A549 (cell line): ENCODE measurements at regions not wholly inside any gene's neighbourhood (a gene's known extent, or its start where the extent isn't known, plus 50 kb on each side); places are given as distances from the start of the nearest gene placed in this dataset.

Experiments used
- ATAC-seq, 2 experiments: fragments of 200-7000 bp in 1 of 2; fragments of >200 bp in 1 of 2; cut with Nextera tagmentation in 1 of 2; cut with Tn5 transposase in 1 of 2; 3 replicates each; pipeline versions ENCODE4 v1.8.0 to v1.9.1; 2018 to 2020; ENCODE audit warnings: mild to moderate bottlenecking in 1 of 2, moderate library complexity in 1 of 2
- CTCF ChIA-PET: fragments of 300-600 bp; sonication (Branson Sonifier 250); formaldehyde crosslinking; extraction: SDS; loops from one replicate; lab custom pipeline; 2021; ENCODE audit warnings: antibody characterized with exemption, inconsistent platforms; lab: Yijun Ruan, JAX
- POLR2A ChIA-PET: fragments of 350-600 bp; formaldehyde crosslinking; extraction: SDS; loops from one replicate; lab custom pipeline; 2021; ENCODE audit warnings: antibody characterized with exemption, inconsistent platforms; lab: Yijun Ruan, JAX
- DNase-seq, 2 experiments: peaks; one replicate each; pipeline versions ENCODE4 v3.0.0 to v3.0.0-alpha.2; 2011 to 2016; ENCODE audit warnings: low read depth in 1 of 2, low spot score in 1 of 2
- FAIRE-seq: peaks from 2 replicates; lab custom pipeline; 2011; peaks lifted over from hg19 to GRCh38; lab: Jason Lieb, UNC
- H3K27ac ChIP-seq, 2 experiments: fragments of >200 bp; sonication (Bioruptor Twin); formaldehyde crosslinking; 3 replicates each; pipeline ENCODE4 v1.5.1; 2016 to 2017
- H3K4me1 ChIP-seq: fragments of >200 bp; sonication (Bioruptor Twin); formaldehyde crosslinking; 3 replicates; pipeline ENCODE4 v1.6.1; 2016
- H3K4me2 ChIP-seq: fragments of >200 bp; sonication (Bioruptor Twin); formaldehyde crosslinking; 3 replicates; pipeline ENCODE4 v1.6.1; 2016
- H3K4me3 ChIP-seq: fragments of >200 bp; sonication (Bioruptor Twin); formaldehyde crosslinking; 3 replicates; pipeline ENCODE4 v1.5.1; 2016
- H3K9me3 ChIP-seq: fragments of >200 bp; sonication (Bioruptor Twin); formaldehyde crosslinking; 3 replicates; pipeline ENCODE4 v1.6.1; 2016
- BCL3 ChIP-seq: fragments of >200 bp; sonication (Bioruptor Twin); formaldehyde crosslinking; IDR thresholded peaks from 3 replicates; pipeline ENCODE4 v1.6.1; 2016
- CBX8 ChIP-seq: fragments of 200-600 bp; sonication (generic); IDR thresholded peaks from 2 replicates; pipeline ENCODE4 v1.6.1; 2016
- CHD2 ChIP-seq: fragments of 150-350 bp; IDR thresholded peaks from 2 replicates; pipeline ENCODE4 v1.6.1; 2014; ENCODE audit warnings: low read length; ENCODE audit not compliant: partially characterized antibody
- ESRRA ChIP-seq: fragments of 150-350 bp; IDR thresholded peaks from 2 replicates; pipeline ENCODE4 v1.6.1; 2014; ENCODE audit warnings: mild to moderate bottlenecking, low read length, borderline replicate concordance
- FOSL2 ChIP-seq, 2 experiments: fragments of 450-650 bp in 1 of 2; fragments of >200 bp in 1 of 2; sonication (Bioruptor Twin) in 1 of 2; formaldehyde crosslinking; IDR thresholded peaks; 2 replicates each; pipeline versions ENCODE4 v1.5.0 to v1.6.1; 2016 to 2020; ENCODE audit warnings: mild to moderate bottlenecking in 1 of 2, moderate library complexity in 1 of 2
- HES2 ChIP-seq: fragments of >200 bp; sonication (Bioruptor Twin); formaldehyde crosslinking; IDR thresholded peaks from 2 replicates; pipeline ENCODE4 v1.6.1; 2016
- HEYL ChIP-seq: fragments of 250-450 bp; sonication (Bioruptor Pico); IDR thresholded peaks from 2 replicates; pipeline ENCODE4 v1.8.0; 2021; ENCODE audit warnings: mild to moderate bottlenecking, moderate library complexity
- HMGXB4 ChIP-seq: fragments of 250-450 bp; sonication (Bioruptor Pico); IDR thresholded peaks from 2 replicates; pipeline ENCODE4 v1.5.0; 2021; ENCODE audit warnings: mild to moderate bottlenecking, moderate library complexity, borderline replicate concordance
- HOXB13 ChIP-seq: fragments of 250-450 bp; sonication (Bioruptor Pico); IDR thresholded peaks from 2 replicates; pipeline ENCODE4 v1.5.0; 2020; ENCODE audit warnings: low read depth, mild to moderate bottlenecking, moderate library complexity
- HOXB5 ChIP-seq: fragments of 250-450 bp; sonication (Bioruptor Pico); IDR thresholded peaks from 2 replicates; pipeline ENCODE4 v1.5.0; 2020; ENCODE audit warnings: mild to moderate bottlenecking, moderate library complexity
- JUNB ChIP-seq: fragments of >200 bp; sonication (Bioruptor Twin); formaldehyde crosslinking; IDR thresholded peaks from 2 replicates; pipeline ENCODE4 v1.6.1; 2016
- KDM5A ChIP-seq: fragments of 200-600 bp; sonication (generic); IDR thresholded peaks from 2 replicates; pipeline ENCODE4 v1.6.1; 2016; ENCODE audit warnings: antibody characterized with exemption, mild to moderate bottlenecking
- MAZ ChIP-seq: fragments of 150-350 bp; IDR thresholded peaks from 2 replicates; pipeline ENCODE4 v1.6.1; 2014; ENCODE audit warnings: antibody characterized with exemption, low read depth, low read length, borderline replicate concordance
- MYC ChIP-seq: IDR thresholded peaks from 2 replicates; pipeline ENCODE4 v1.6.1; 2012; ENCODE audit warnings: mild to moderate bottlenecking, inconsistent platforms, low read length, improper control_type of control experiment, borderline replicate concordance
- NFE2L2 ChIP-seq: fragments of 150-350 bp; conservative IDR thresholded peaks from 2 replicates; pipeline ENCODE4 v1.6.1; 2014; ENCODE audit warnings: low read length
- RAD21 ChIP-seq, 2 experiments: fragments of >200 bp in 1 of 2; sonication (Bioruptor Twin) in 1 of 2; formaldehyde crosslinking in 1 of 2; IDR thresholded peaks in 1 of 2; conservative IDR thresholded peaks in 1 of 2; 2 replicates in 1 of 2; 3 replicates in 1 of 2; pipeline ENCODE4 v1.6.1; 2012 to 2018; ENCODE audit warnings: inconsistent platforms in 1 of 2
- RCOR1 ChIP-seq: fragments of 150-350 bp; IDR thresholded peaks from 2 replicates; pipeline ENCODE4 v1.6.1; 2014; ENCODE audit warnings: antibody characterized with exemption, low read length, low read depth
- REST ChIP-seq: fragments of 200-600 bp; sonication (generic); IDR thresholded peaks from 2 replicates; pipeline ENCODE4 v1.6.1; 2016; ENCODE audit warnings: antibody characterized with exemption, mild to moderate bottlenecking, moderate library complexity
- RFX5 ChIP-seq: fragments of 450-650 bp; IDR thresholded peaks from 2 replicates; pipeline ENCODE4 v1.7.1; 2014; ENCODE audit warnings: antibody characterized with exemption, mild to moderate bottlenecking, moderate library complexity
- SREBF2 ChIP-seq: fragments of 450-650 bp; IDR thresholded peaks from 2 replicates; pipeline ENCODE4 v1.6.1; 2014; ENCODE audit warnings: mild to moderate bottlenecking, moderate library complexity
- TFCP2L1 ChIP-seq: fragments of 250-450 bp; sonication (Bioruptor Pico); IDR thresholded peaks from 2 replicates; pipeline ENCODE4 v1.5.0; 2021; ENCODE audit warnings: mild to moderate bottlenecking
- TP53 ChIP-seq: fragments of 250-450 bp; sonication (Bioruptor Pico); IDR thresholded peaks from 2 replicates; pipeline ENCODE4 v1.5.0; 2021; ENCODE audit warnings: mild to moderate bottlenecking, moderate library complexity
- USF2 ChIP-seq: fragments of 450-650 bp; IDR thresholded peaks from 2 replicates; pipeline ENCODE4 v1.6.1; 2014; ENCODE audit warnings: antibody characterized with exemption
- ZC3H11A ChIP-seq: fragments of 450-650 bp; IDR thresholded peaks from 2 replicates; pipeline ENCODE4 v1.6.1; 2014; ENCODE audit warnings: antibody characterized with exemption, mild to moderate bottlenecking
- ZFP36 ChIP-seq: fragments of 450-650 bp; IDR thresholded peaks from 2 replicates; pipeline ENCODE4 v1.6.1; 2014; ENCODE audit warnings: borderline replicate concordance; ENCODE audit not compliant: partially characterized antibody
- ZNF302 ChIP-seq: fragments of 250-450 bp; sonication (Bioruptor Pico); IDR thresholded peaks from 2 replicates; pipeline ENCODE4 v1.9.0; 2021; ENCODE audit warnings: inconsistent platforms, mild to moderate bottlenecking, moderate library complexity
- WGBS: methylation state at CpG from one replicate; pipeline ENCODE4 v1.1.6; 2017; ENCODE audit errors: missing lambda C conversion rate; 5-methylcytosine and 5-hydroxymethylcytosine counted together

GRCh38 chr16:31715915-31716314 is 157.7 kb upstream of the ZNF267 start:
- Histone ChIP-seq H3K27ac (no peak overlapping the region), H3K4me3 (no peak overlapping the region), H3K9me3 (peaks cover 19% of the 10 kb centered on the region; the same call in 1 of the 3 replicates), H3K4me2 (no peak overlapping the region), H3K4me1 (0 out of 3 replicates have a peak, but pooled peaks cover 6% of the 10 kb centered on the region)
- ChIA-PET CTCF (no interaction called here), POLR2A (no interaction called here)
- no peak for ATAC-seq
- WGBS: 94% methylated on average over 4 of the region's 4 CpGs
- no peak for DNase-seq
- no peak for FAIRE-seq
- TF ChIP-seq ZC3H11A (no peak), TFCP2L1 (no peak), CBX8 (no peak), BCL3 (no peak), HES2 (no peak), KDM5A (no peak), HEYL (CRISPR knock-in tag) (no peak), SREBF2 (no peak), JUNB (no peak), HMGXB4 (CRISPR knock-in tag) (no peak), REST (no peak), RFX5 (no peak), MYC (no peak), USF2 (no peak), MAZ (no peak), ESRRA (no peak), CHD2 (no peak), ZNF302 (no peak), TP53 (CRISPR knock-in tag) (no peak)

GRCh38 chr16:31718998-31719397 is 154.6 kb upstream of the ZNF267 start:
- DNase-seq (no peak), FAIRE-seq (no peak), ATAC-seq (no peak)
- CTCF ChIA-PET: no interaction called here
- POLR2A ChIA-PET: no interaction called here
- Histone ChIP-seq H3K27ac (no peak overlapping the region), H3K9me3 (peaks cover 26% of the 10 kb centered on the region), H3K4me1 (0 out of 3 replicates have a peak, but pooled peaks cover 6% of the 10 kb centered on the region), H3K4me3 (no peak overlapping the region), H3K4me2 (no peak overlapping the region)
- TF ChIP-seq HMGXB4 (CRISPR knock-in tag) (no peak), ZFP36 (no peak), RCOR1 (no peak), HOXB5 (no peak), HOXB13 (CRISPR knock-in tag) (no peak), RAD21 (conservative IDR thresholded peaks at IDR 0.05 in 1 of 2, IDR thresholded peaks at IDR 0.05 in 1 of 2) (no peak), FOSL2 (IDR thresholded peaks at IDR 0.05) (no peak), FOSL2 (CRISPR knock-in tag; IDR thresholded peaks at IDR 0.05) (no peak), NFE2L2 (no peak)
- 91% methylated on average over 4 of the region's 4 CpGs for WGBS
